ENCODE measurements at regions not wholly inside any gene's neighbourhood (a gene's known extent, or its start where the extent isn't known, plus 50 kb on each side); places are given as distances from the start of the nearest gene placed in this dataset.

- TF ChIP-seq CTCF (IDR thresholded peaks at IDR 0.05) (no peak), POLR2A (IDR thresholded peaks at IDR 0.05) (no peak)
Measured at GRCh38 chr4:175906384-175906783, 94.3 kb upstream of the GPM6A start.
